T1000 (cell line): ENCODE measurements at regions not wholly inside any gene's neighbourhood (a gene's known extent, or its start where the extent isn't known, plus 50 kb on each side); places are given as distances from the start of the nearest gene placed in this dataset.
"Not testable (repeated sequence)": the region's sequence is repeated elsewhere in the genome, so short reads cannot be mapped to it uniquely, and the experiment has no call there.

Experiments
- DNase-seq: peaks from one replicate; lab custom pipeline; 2025; ENCODE audit warnings: mixed read lengths; lab: John Stamatoyannopoulos, UW

- not testable (repeated sequence) for DNase-seq
Observed at GRCh38 chrX:65825226-65825625, 157.8 kb downstream of the MSN start.

GRCh38 chrX:65821721-65822496 is 154.5 kb downstream of the MSN start:
- DNase-seq = no peak

GRCh38 chrX:65819983-65820382 is 152.5 kb downstream of the MSN start:
- not testable (repeated sequence) for DNase-seq

- no peak for DNase-seq
Observed at GRCh38 chrX:65813245-65813644, 145.8 kb downstream of the MSN start.

- no peak for DNase-seq
Observed at GRCh38 chrX:65811558-65812228, 144.2 kb downstream of the MSN start.
